HG03442 (cell line): ENCODE measurements at regions not wholly inside any gene's neighbourhood (a gene's known extent, or its start where the extent isn't known, plus 50 kb on each side); places are given as distances from the start of the nearest gene placed in this dataset.
"Not testable (repeated sequence)": the region's sequence is repeated elsewhere in the genome, so short reads cannot be mapped to it uniquely, and the experiment has no call there.

Experiments used
- ATAC-seq: cut with Tn5 transposase; IDR thresholded peaks from one replicate; pipeline ENCODE4 v1.9.1; 2021; ENCODE audit warnings: mild to moderate bottlenecking, moderate library complexity; ENCODE audit not compliant: unreplicated experiment

GRCh38 chr9:12195456-12195855, 497.7 kb upstream of the TYRP1 start:
- no peak for ATAC-seq

DNA sequence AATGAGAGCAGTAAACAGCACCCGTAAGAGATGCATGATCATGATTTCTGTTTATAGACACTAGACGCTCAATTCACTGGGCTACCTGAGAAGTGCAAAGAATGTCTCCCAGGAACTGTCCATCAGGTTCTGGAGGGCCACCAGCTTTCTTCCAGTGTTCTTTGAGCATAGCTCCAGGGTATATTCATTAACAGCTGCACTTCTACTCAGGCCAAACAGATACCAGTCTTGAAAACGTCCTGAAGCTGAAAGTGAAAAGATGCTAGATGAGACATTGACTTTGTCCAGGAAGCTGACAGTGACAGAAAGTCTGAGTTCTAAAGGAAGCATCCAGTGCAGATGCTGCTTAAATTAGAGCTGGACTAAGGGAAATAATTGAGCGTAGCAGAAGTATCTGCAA, 488.7 kb upstream of the TYRP1 start:
- no peak for ATAC-seq

- no peak for ATAC-seq
Observed at GRCh38 chr9:12212860-12213259, 480.3 kb upstream of the TYRP1 start.

- no peak for ATAC-seq
Observed at GRCh38 chr9:12221470-12221869, 471.7 kb upstream of the TYRP1 start.

DNA sequence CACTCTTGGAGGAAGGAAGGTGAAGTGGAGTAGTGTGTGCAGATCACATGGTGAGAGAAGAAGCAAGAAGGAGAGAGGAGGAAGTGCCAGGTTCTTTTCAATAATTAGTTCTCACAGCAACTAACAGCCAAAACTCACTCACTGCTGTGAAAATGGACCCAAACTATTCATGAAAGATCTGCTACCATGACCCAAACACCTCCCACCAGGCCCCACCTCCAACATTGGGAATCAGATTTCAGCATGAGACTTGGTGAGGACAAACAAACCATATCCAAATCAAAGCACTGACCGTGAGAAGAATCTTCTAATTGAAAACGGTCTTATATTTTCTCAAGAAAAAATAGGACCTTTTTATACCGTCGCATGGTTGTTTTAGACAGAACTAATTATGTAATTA, 468.7 kb upstream of the TYRP1 start:
- no peak for ATAC-seq

DNA sequence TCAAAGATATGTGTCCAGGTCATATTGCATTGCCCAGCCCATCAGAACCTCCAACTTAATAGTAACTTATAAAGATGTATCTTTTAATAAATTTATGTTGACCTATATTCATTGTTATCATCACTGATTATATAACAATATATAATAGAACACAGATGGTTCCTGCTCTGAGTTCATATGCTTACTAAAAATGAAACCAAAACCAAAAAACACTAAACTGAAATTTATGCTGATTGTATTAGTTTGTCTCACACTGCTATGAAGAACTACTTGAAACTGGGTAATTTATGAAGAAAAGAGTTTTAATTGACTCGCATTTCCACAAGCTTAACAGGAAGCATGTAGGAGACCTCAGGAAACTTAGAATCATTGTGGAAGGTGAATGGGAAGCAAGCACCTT, 462.5 kb upstream of the TYRP1 start:
- no peak for ATAC-seq

DNA sequence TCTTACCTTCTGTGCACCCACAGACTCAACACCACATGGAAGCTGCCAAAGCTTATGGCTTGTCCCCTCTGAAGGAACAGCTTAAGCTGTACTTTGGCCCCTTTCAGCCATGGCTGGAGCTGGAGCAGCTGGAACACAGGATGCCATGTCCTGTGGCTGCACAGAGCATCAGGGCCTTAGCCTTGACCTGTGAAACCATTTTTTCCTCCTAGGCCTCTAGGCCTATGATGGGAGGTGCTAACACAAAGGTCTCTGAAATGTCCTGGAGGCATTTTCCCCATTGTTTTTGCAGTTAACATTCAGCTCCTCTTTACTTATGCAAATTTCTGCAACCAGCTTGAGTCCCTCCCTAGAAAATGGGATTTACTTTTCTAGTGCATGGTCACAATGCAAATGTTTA, 461.4 kb upstream of the TYRP1 start:
- ATAC-seq = no peak

DNA sequence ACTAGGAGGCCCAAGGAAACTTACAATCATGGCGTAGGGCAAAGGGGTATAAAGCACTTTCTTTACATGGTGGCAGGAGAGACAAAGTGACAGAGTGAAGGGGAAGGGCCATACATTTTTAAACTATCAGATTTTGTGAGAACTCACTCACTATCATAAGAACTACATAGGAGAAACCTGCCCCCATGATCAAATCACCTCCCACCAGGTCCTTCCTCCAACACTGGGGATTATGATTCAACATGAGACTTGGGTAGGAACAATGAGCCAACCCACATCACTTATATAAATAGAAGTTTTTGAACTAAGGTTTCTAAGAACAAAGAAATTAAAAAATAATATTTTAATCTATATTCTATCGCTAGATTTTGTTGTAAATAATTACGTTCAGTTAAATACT, 460.3 kb upstream of the TYRP1 start:
- no peak for ATAC-seq

DNA sequence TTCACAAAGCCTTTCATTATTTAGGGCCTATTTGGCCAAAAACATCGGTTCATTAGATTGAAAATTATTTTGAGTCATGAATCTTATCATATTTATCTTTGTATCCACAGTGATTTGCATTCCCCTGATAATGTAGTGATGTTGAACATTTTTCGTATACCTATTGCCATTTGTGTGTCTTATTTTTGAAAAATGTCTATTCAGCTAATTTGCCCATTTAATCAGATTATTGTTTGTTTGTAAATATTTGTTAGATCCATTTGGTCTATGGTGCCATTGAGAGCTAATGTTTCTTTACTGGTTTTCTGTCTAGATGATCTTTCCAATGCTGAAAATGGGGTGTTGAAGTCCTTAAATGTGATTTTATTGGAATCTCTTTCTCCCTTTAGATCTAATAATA, 439.2 kb upstream of the TYRP1 start:
- no peak for ATAC-seq

GRCh38 chr9:12266758-12267157, 426.4 kb upstream of the TYRP1 start:
- no peak for ATAC-seq

DNA sequence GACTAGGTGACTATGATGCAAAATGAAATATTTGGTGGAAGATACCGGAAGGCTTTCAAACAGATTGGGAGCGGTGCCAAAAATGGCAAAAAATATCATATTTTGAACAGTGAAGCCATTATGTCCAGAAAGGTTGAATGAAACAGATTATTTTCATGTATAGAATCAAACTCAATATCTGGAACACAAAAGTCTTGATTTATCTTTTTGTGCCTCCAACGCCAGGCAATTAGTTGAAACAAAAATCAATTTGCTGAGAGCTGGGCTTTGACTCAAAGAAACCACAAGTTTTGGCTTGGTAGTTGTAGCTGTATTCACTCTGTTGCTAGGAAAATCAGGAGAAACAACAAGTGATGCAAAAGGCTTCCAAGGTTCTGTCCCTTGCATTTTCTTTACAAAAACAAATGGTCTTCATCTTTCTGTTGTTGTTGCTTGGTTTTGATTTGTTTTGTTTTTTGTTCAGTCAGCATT, 421.7 kb upstream of the TYRP1 start:
- ATAC-seq = no peak

GRCh38 chr9:12272471-12273120, 420.6 kb upstream of the TYRP1 start:
- ATAC-seq = no peak

GRCh38 chr9:12274577-12274976, 418.6 kb upstream of the TYRP1 start:
- no peak for ATAC-seq

- no peak for ATAC-seq
Observed at GRCh38 chr9:12276505-12276904, 416.7 kb upstream of the TYRP1 start.

DNA sequence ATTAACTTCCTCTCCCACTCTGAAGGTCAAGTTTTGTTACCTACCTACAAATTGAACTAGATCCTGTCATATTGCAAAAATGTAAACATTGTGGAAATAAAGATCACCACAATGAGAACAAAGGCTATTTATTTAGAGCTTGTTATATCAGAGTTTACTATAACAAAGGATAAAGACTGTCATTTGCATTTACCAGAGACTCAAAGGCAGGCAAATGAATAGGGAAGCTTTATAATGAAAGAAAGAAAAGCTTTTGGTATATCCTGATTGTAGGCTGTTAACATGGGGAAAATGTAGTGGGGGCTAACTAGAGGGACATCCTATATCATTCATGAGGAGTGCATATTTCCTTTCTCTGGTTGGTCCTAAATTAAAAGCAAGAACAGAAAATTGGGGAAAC, 403.5 kb upstream of the TYRP1 start:
- no peak for ATAC-seq

DNA sequence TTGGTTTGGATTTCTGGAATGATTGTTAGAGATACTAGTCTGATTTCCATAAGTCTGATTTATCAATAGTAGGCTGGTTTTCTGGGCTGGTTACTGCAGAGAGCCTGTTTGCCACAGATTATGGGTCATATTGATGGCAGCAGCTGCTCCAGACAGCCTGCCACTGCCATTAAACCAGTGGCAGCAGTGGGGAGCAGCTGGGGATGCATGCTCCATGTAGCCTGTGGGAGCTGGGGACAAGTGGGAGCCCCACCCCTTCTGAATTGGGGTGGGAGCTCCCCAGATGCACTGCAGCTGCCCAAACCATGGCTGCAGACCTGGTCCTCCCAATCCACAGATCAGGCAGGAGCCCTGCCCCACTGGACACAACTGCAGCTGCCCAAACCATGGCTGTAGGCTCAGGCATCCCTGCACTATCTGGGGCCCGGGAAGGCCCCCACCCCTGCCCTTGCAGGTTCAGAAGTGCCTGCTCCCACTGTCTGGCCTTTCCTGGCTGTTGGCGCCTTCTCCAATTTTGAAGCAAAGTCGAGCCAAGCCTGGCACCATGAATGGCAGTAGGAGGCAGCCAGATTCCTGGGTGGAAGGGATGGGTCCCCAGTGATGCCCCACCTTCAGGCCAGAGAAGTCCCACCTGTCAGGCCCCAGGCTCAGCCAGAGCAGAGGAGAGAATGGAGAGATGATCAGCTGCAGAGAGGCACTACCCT, 402.9 kb upstream of the TYRP1 start:
- no peak for ATAC-seq

DNA sequence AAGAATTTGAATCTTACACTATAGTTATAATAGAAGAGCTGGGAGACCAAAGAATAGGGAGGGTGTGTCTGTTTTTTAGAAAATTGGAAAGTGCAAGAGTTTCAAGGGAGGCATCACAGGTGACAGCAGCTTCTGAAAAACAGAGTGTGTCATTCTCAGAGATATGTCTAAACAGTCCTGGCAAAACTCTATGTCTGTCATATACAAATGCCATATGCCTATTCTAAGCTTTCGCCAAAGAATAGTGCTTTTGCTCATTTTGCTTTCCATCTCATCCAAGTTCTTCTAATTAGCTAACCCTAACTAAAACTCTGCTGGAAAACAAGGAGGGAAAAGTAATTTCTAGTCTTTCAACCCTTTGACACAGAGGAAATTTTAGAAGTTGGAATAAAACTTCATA, 388.0 kb upstream of the TYRP1 start:
- ATAC-seq = no peak

DNA sequence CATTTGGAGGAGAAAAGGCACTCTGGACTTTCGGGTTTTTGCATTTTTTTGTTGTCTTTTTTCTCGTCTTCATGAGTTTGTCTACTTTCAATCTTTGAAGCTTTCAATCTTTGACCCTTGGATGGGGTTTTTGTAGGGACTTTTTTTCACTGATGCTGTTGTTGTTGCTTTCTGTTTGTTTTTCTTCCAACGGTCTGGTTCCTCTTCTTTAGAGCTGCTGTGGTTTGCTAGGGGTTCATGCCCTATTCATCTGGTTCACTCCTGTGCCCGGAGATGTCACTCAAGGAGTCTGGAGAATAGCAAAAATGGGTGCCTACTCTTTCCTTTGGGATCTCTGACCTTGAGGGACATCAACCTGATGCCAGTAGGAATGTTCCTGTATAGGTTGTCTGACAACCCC, 378.6 kb upstream of the TYRP1 start:
- no peak for ATAC-seq

DNA sequence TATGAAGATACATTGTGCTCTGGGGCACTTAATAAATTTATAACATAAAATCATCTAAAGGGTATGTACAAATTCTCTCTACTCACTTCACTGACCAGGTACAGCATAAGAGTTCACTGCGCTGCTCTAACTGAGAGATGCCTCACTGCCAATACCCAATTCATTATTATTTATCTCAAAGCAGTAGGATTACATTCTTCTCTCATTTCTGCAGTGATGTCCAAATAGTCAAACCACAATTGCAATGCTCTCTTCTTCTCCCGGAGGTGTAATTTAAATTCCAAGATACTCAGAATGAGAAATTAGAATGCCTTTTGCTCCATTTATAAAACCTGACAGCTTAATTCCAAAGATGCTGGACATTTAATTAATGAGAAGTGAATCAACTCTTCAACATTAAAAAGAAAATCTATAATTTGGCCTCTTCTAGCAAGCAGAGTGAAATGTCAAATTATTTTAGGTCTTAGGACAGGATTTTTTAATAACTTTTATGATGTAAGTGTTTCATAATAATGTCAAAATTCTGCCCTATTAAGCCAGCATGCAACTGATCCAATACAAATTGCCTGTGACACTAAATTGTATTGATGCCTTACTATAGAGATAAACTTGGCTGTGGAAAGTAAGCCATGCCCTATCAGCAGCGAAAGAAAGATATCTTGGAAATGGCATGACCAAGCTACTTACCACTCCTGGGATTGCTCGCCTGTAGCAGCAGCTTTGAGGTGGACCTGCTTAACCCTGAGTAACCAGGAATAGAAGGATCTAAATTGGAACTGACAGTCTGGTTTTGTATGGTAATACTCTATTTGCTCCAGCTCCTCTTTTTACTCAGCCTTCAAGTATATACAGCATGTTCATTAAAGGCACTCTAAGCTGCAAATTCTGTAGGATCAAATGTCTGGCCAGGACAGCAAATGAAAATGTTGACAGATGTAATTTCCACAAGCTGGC, 374.2 kb upstream of the TYRP1 start:
- no peak for ATAC-seq

DNA sequence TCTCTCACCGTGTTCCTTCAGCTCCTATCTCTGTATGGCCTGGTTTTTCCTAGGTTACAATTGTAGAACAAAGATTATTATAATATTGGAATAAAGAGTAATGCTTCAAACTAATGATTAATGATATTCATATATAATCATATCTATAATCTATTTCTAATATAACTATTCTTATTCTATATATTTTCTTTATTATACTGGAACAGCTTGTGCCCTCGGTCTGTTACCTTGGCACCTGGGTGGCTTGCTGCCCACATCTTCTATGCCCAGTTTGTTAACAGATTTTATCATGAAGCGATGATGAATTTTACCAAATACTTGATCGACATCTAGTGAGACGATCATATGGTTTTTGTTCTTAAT, 363.6 kb upstream of the TYRP1 start:
- no peak for ATAC-seq

DNA sequence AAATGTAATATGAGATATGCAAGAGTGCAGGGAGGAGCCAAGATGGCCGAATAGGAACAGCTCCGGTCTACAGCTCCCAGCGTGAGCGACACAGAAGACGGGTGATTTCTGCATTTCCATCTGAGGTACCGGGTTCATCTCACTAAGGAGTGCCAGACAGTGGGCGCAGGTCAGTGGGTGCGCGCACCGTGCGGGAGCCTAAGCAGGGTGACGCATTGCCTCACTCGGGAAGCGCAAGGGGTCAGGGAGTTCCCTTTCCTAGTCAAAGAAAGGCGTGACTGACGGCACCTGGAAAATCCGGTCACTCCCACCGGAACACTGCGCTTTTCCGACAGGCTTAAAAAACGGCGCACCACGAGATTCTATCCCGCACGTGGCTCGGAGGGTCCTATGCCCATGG, 359.2 kb upstream of the TYRP1 start:
- not testable (repeated sequence) for ATAC-seq

DNA sequence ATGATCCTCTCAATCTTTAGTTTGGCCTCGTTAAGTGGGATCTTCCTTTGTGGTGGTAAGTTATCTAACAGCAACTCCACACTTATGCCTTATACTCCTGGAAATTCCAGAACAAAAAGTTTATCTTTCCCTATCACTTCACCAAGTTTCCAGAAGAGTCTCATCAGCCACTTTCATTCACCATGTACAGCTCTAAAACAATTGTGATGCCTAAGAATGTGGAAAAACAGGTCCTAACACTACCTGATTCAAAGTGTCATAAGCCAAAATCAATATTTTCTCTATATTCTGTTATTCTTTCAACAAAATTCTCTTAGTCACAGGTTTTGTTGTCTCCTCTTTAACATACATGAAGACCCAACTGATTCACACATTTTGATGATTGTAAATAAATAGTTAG, 342.4 kb upstream of the TYRP1 start:
- ATAC-seq = no peak
